ENCODE measurements at regions not wholly inside any gene's neighbourhood (a gene's known extent, or its start where the extent isn't known, plus 50 kb on each side); places are given as distances from the start of the nearest gene placed in this dataset.

- H3K4me1 ChIP-seq (ENCODE audit: control insufficient read depth in 1 of 2, insufficient read depth in 2 of 2, low read length in 2 of 2), result peaks cover 0 to 4% of the 10 kb centered on the region in 2 experiments; a peak in 1 of 4 replicates
- CTCF ChIA-PET, result no interaction called here
- POLR2A ChIA-PET, result no interaction called here
- H3K9me3 ChIP-seq (ENCODE audit: control insufficient read depth in 1 of 2, insufficient read depth in 1 of 2, low read depth in 1 of 2, low read length in 2 of 2), result no peaks in the 10 kb centered on the region
- H3K9me2 ChIP-seq (ENCODE audit: insufficient read depth), result no peaks in the 10 kb centered on the region
- DNase-seq (ENCODE audit: low read depth, low spot score) (no peak), ATAC-seq (no peak)
- H3K36me3 ChIP-seq (ENCODE audit: control insufficient read depth in 1 of 2, insufficient read depth in 2 of 2, low read length in 2 of 2), result no peaks in the 10 kb centered on the region
- H3K27me3 ChIP-seq (ENCODE audit: insufficient read depth, low read length), result no peaks in the 10 kb centered on the region
- TF ChIP-seq CBX3 (IDR thresholded peaks at IDR 0.05; ENCODE audit: low read depth) (no peak), SP1 (IDR thresholded peaks at IDR 0.05; ENCODE audit: low read depth) (no peak), POLR2AphosphoS5 (IDR thresholded peaks at IDR 0.05; ENCODE audit: low read depth, low read length) (no peak), ELF1 (IDR thresholded peaks at IDR 0.05; ENCODE audit: borderline replicate concordance, low read depth) (no peak), SIN3A (IDR thresholded peaks at IDR 0.05; ENCODE audit: low read depth) (no peak), FOSL1 (IDR thresholded peaks at IDR 0.05; ENCODE audit: low read depth) (no peak), RAD21 (IDR thresholded peaks at IDR 0.05; ENCODE audit: low read depth) (no peak), POLR2A (IDR thresholded peaks at IDR 0.05; ENCODE audit: borderline replicate concordance, extremely low read depth, insufficient read depth, insufficient read length) (no peak), CTCF (IDR thresholded peaks at IDR 0.05 in 2 of 3, conservative IDR thresholded peaks at IDR 0.05 in 1 of 3; ENCODE audit: borderline replicate concordance in 1 of 3, insufficient read depth in 1 of 3, low read depth in 2 of 3, low read length in 2 of 3) (no peak)
- RAD21 ChIA-PET (ENCODE audit: low non-redundant PET in 1 of 2, low total read pairs in 2 of 2, uncharacterized antibody in 2 of 2, unreplicated experiment in 2 of 2), result no interaction called here
- no peak overlapping the region for H3K4me3 ChIP-seq (replicated peaks in 1 of 2; ENCODE audit: low read depth in 1 of 2, low read length in 2 of 2)
- H3K27ac ChIP-seq (ENCODE audit: low read depth, low read length), result no peak overlapping the region
- H3K4me2 ChIP-seq (ENCODE audit: low read length), result no peak overlapping the region
- no peak overlapping the region for H3K9ac ChIP-seq (ENCODE audit: low read length)
- H3K79me2 ChIP-seq (ENCODE audit: insufficient read depth, low read length), result no peaks in the 10 kb centered on the region
- intact Hi-C loops (cut with micrococcal nuclease), result no loop called here
- no peaks in the 10 kb centered on the region for H4K20me1 ChIP-seq (ENCODE audit: insufficient read depth)
- no TSS peak for BruUV-seq (replicated peaks)
- no peak overlapping the region for H2AFZ ChIP-seq (ENCODE audit: low read depth, low read length, poor library complexity, severe bottlenecking)
These were observed 528.1 kb upstream of the KLF4 start for GRCh38 chr9:108017671-108018070.

- Histone ChIP-seq H3K4me3 (replicated peaks in 1 of 2; ENCODE audit: low read depth in 1 of 2, low read length in 2 of 2) (no peak overlapping the region), H3K9ac (ENCODE audit: low read length) (no peak overlapping the region), H2AFZ (ENCODE audit: low read depth, low read length, poor library complexity, severe bottlenecking) (no peak overlapping the region), H3K9me3 (ENCODE audit: control insufficient read depth in 1 of 2, insufficient read depth in 1 of 2, low read depth in 1 of 2, low read length in 2 of 2) (no peaks in the 10 kb centered on the region), H3K79me2 (ENCODE audit: insufficient read depth, low read length) (no peaks in the 10 kb centered on the region), H3K27me3 (ENCODE audit: insufficient read depth, low read length) (no peaks in the 10 kb centered on the region), H3K27ac (ENCODE audit: low read depth, low read length) (no peak overlapping the region), H3K36me3 (ENCODE audit: control insufficient read depth in 1 of 2, insufficient read depth in 2 of 2, low read length in 2 of 2) (no peaks in the 10 kb centered on the region), H3K4me1 (ENCODE audit: control insufficient read depth in 1 of 2, insufficient read depth in 2 of 2, low read length in 2 of 2) (peaks cover 0 to 2% of the 10 kb centered on the region in 2 experiments; a peak in 1 of 4 replicates), H3K4me2 (ENCODE audit: low read length) (no peak overlapping the region), H4K20me1 (ENCODE audit: insufficient read depth) (no peaks in the 10 kb centered on the region), H3K9me2 (ENCODE audit: insufficient read depth) (no peaks in the 10 kb centered on the region)
- DNase-seq (ENCODE audit: low read depth, low spot score) (no peak), ATAC-seq (no peak)
- POLR2A ChIA-PET, result no interaction called here
- BruUV-seq (replicated peaks), result no TSS peak
- RAD21 ChIA-PET (ENCODE audit: low non-redundant PET in 1 of 2, low total read pairs in 2 of 2, uncharacterized antibody in 2 of 2, unreplicated experiment in 2 of 2), result no interaction called here
- intact Hi-C loops (cut with micrococcal nuclease), result no loop called here
- CTCF ChIA-PET, result no interaction called here
- TF ChIP-seq CTCF (IDR thresholded peaks at IDR 0.05 in 2 of 3, conservative IDR thresholded peaks at IDR 0.05 in 1 of 3; ENCODE audit: borderline replicate concordance in 1 of 3, insufficient read depth in 1 of 3, low read depth in 2 of 3, low read length in 2 of 3) (no peak), TCF7L2 (IDR thresholded peaks at IDR 0.05; ENCODE audit: borderline replicate concordance, extremely low read depth, insufficient read depth, insufficient read length) (no peak), ZNF274 (IDR thresholded peaks at IDR 0.05; ENCODE audit: low read depth, low read length) (no peak), REST (IDR thresholded peaks at IDR 0.05; ENCODE audit: low read depth) (no peak)
These were observed 526.9 kb upstream of the KLF4 start for GRCh38 chr9:108016446-108016845.

All from HCT116 (cell line).